ENCODE measurements at regions not wholly inside any gene's neighbourhood (a gene's known extent, or its start where the extent isn't known, plus 50 kb on each side); places are given as distances from the start of the nearest gene placed in this dataset.

GRCh38 chr3:194782698-194783404, 97.2 kb downstream of the FAM43A start:
- no peak for TF ChIP-seq CTCF (IDR thresholded peaks at IDR 0.05; ENCODE audit: borderline replicate concordance, extremely low read depth, low read length, poor library complexity, severe bottlenecking)
- no peak for TF ChIP-seq EZH2 (IDR thresholded peaks at IDR 0.05; ENCODE audit: borderline replicate concordance, low read depth, low read length, severe bottlenecking)
